Neuronal stem cell (in vitro differentiated cells): ENCODE measurements at regions not wholly inside any gene's neighbourhood (a gene's known extent, or its start where the extent isn't known, plus 50 kb on each side); places are given as distances from the start of the nearest gene placed in this dataset.
A peak's percentile ranks its signal among the peaks of the same experiment; 100 is the strongest.

ENCODE experiments used
- DNase-seq: peaks from one replicate; pipeline ENCODE4 v3.0.0-alpha.2; 2013; ENCODE audit warnings: low spot score
- H2AFZ ChIP-seq: one replicate; pipeline ENCODE4 v1.6.1; 2013; ENCODE audit warnings: mild to moderate bottlenecking, low read length, inconsistent platforms
- H2AK5ac ChIP-seq: 2 replicates; pipeline ENCODE4 v1.6.1; 2013; ENCODE audit warnings: low read depth, mild to moderate bottlenecking, inconsistent platforms, low read length, moderate library complexity, mixed read lengths
- H2BK120ac ChIP-seq: 2 replicates; pipeline ENCODE4 v1.6.1; 2013; ENCODE audit warnings: low read depth, mild to moderate bottlenecking, inconsistent platforms, low read length, moderate library complexity, mixed read lengths
- H2BK12ac ChIP-seq: one replicate; pipeline ENCODE4 v1.6.1; 2013; ENCODE audit warnings: low read length, inconsistent platforms
- H2BK15ac ChIP-seq: 2 replicates; pipeline ENCODE4 v1.6.1; 2013; ENCODE audit warnings: mild to moderate bottlenecking, low read length, inconsistent platforms, mixed read lengths
- H2BK5ac ChIP-seq: one replicate; pipeline ENCODE4 v1.6.1; 2013; ENCODE audit warnings: inconsistent platforms, mild to moderate bottlenecking, low read length, moderate library complexity
- H3K14ac ChIP-seq: one replicate; pipeline ENCODE4 v1.6.1; 2013; ENCODE audit warnings: low read length, inconsistent platforms
- H3K18ac ChIP-seq: 2 replicates; pipeline ENCODE4 v1.6.1; 2013; ENCODE audit warnings: low read length, inconsistent platforms
- H3K23ac ChIP-seq: 2 replicates; pipeline ENCODE4 v1.6.1; 2013; ENCODE audit warnings: low read depth, mild to moderate bottlenecking, mixed read lengths, low read length, inconsistent platforms; ENCODE audit not compliant: poor library complexity
- H3K27ac ChIP-seq: replicated peaks from 3 replicates; pipeline ENCODE4 v1.5.1; 2013; ENCODE audit warnings: low read length, inconsistent platforms
- H3K27me3 ChIP-seq, 3 experiments: 2 replicates each; pipeline ENCODE4 v1.6.1; 2013; ENCODE audit warnings: low read length in 3 of 3, mild to moderate bottlenecking in 2 of 3, inconsistent platforms in 1 of 3, low read depth in 1 of 3, mixed read lengths in 1 of 3, moderate library complexity in 1 of 3; ENCODE audit not compliant: control insufficient read depth in 3 of 3, insufficient read depth in 3 of 3
- H3K36me3 ChIP-seq, 2 donors: replicated peaks in 1 of 2; 2 replicates each; pipeline ENCODE4 v1.6.1; 2013; ENCODE audit warnings: low read length in 2 of 2; ENCODE audit not compliant: control insufficient read depth in 2 of 2, insufficient read depth in 2 of 2
- H3K4ac ChIP-seq: 2 replicates; pipeline ENCODE4 v1.6.1; 2013; ENCODE audit warnings: inconsistent platforms, mild to moderate bottlenecking, low read length, moderate library complexity
- H3K4me1 ChIP-seq, 2 donors: 1 replicate in 1 of 2; 2 replicates in 1 of 2; pipeline ENCODE4 v1.6.1; 2013; ENCODE audit warnings: low read length in 2 of 2, low read depth in 1 of 2; ENCODE audit not compliant: control insufficient read depth in 2 of 2, insufficient read depth in 1 of 2
- H3K4me2 ChIP-seq: one replicate; pipeline ENCODE4 v1.6.1; 2013; ENCODE audit warnings: mild to moderate bottlenecking, low read length, inconsistent platforms; ENCODE audit not compliant: insufficient read depth, poor library complexity, severe bottlenecking
- H3K4me3 ChIP-seq, 2 donors: 2 replicates each; pipeline ENCODE4 v1.5.1; 2013; ENCODE audit warnings: low read length in 2 of 2, mild to moderate bottlenecking in 2 of 2, inconsistent platforms in 1 of 2, moderate library complexity in 1 of 2
- H3K79me1 ChIP-seq: one replicate; pipeline ENCODE4 v1.6.1; 2013; ENCODE audit warnings: low read depth, mild to moderate bottlenecking, inconsistent platforms, low read length, moderate library complexity
- H3K9ac ChIP-seq: one replicate; pipeline ENCODE4 v1.6.1; 2013; ENCODE audit warnings: mild to moderate bottlenecking, low read depth, low read length, inconsistent platforms; ENCODE audit not compliant: poor library complexity
- H3K9me3 ChIP-seq, 2 donors: replicated peaks in 1 of 2; 2 replicates each; pipeline versions ENCODE3 to v1.6.1; 2013; ENCODE audit warnings: low read length in 2 of 2, mild to moderate bottlenecking in 2 of 2, inconsistent platforms in 1 of 2, low read depth in 1 of 2, mixed read lengths in 1 of 2, moderate library complexity in 1 of 2; ENCODE audit not compliant: control insufficient read depth in 2 of 2, insufficient read depth in 1 of 2
- H4K8ac ChIP-seq: one replicate; pipeline ENCODE4 v1.6.1; 2013; ENCODE audit warnings: low read depth, mild to moderate bottlenecking, inconsistent platforms, low read length, moderate library complexity
- H4K91ac ChIP-seq: one replicate; pipeline ENCODE4 v1.6.1; 2013; ENCODE audit warnings: low read length, low read depth, mild to moderate bottlenecking, inconsistent platforms; ENCODE audit not compliant: poor library complexity
- WGBS, 2 donors: extraction: QIAGEN DNeasy Blood & Tissue Kit; methylation state at CpG; one replicate each; pipeline ENCODE4 v1.1.7; 2013; ENCODE audit warnings: missing lambda C conversion rate in 2 of 2, mixed read lengths in 1 of 2; ENCODE audit not compliant: insufficient read length in 2 of 2, insufficient replicate concordance in 1 of 2; ENCODE audit errors: extremely low coverage in 2 of 2; 5-methylcytosine and 5-hydroxymethylcytosine counted together

GRCh38 chr6:113120224-113120581 lies 736.9 kb upstream of the MARCKS start:
- Histone ChIP-seq H3K9me3 (peaks cover 0 to 18% of the 10 kb centered on the region in 2 donors), H3K27ac (no peak overlapping the region), H3K4me1 (peaks cover 1 to 16% of the 10 kb centered on the region in 2 donors), H3K4me2 (no peak overlapping the region), H3K4me3 (no peak overlapping the region), H4K91ac (no peak overlapping the region), H2AK5ac (no peak overlapping the region), H2BK120ac (no peak overlapping the region), H3K4ac (no peak overlapping the region), H2BK5ac (no peak overlapping the region), H4K8ac (no peak overlapping the region), H3K27me3 (no peaks in the 10 kb centered on the region), H2AFZ (no peak overlapping the region), H3K18ac (no peak overlapping the region), H3K14ac (no peak overlapping the region), H3K36me3 (no peaks in the 10 kb centered on the region), H2BK12ac (no peak overlapping the region), H3K23ac (no peak overlapping the region), H3K79me1 (no peaks in the 10 kb centered on the region), H3K9ac (no peak overlapping the region), H2BK15ac (no peak overlapping the region)
- WGBS, 2 donors = no CpG with 5 or more reads among the region's 2 CpGs
- DNase-seq = no peak

- no peak overlapping the region for H3K9ac ChIP-seq
- no peak overlapping the region for H3K18ac ChIP-seq
- no peak overlapping the region for H4K8ac ChIP-seq
- peaks cover 1 to 16% of the 10 kb centered on the region in 2 donors for H3K4me1 ChIP-seq
- H2BK15ac ChIP-seq = no peak overlapping the region
- no peak overlapping the region for H2BK120ac ChIP-seq
- H3K14ac ChIP-seq = no peak overlapping the region
- H2AFZ ChIP-seq = peak overlapping the region; percentile 78
- no peaks in the 10 kb centered on the region for H3K79me1 ChIP-seq
- no peak overlapping the region for H2BK5ac ChIP-seq
- no peak overlapping the region for H2BK12ac ChIP-seq
- no peak overlapping the region for H4K91ac ChIP-seq
- H3K27me3 ChIP-seq = no peaks in the 10 kb centered on the region
- no peak overlapping the region for H3K27ac ChIP-seq
- H3K9me3 ChIP-seq = peaks cover 0 to 18% of the 10 kb centered on the region in 2 donors
- H3K36me3 ChIP-seq = no peaks in the 10 kb centered on the region
- WGBS, 2 donors = no CpG with 5 or more reads among the region's 7 CpGs
- H3K4me3 ChIP-seq = no peak overlapping the region
- H3K4me2 ChIP-seq = no peak overlapping the region
- DNase-seq = no peak
- H3K23ac ChIP-seq = no peak overlapping the region
- no peak overlapping the region for H3K4ac ChIP-seq
- H2AK5ac ChIP-seq = no peak overlapping the region
These were observed 736.4 kb upstream of the MARCKS start for GRCh38 chr6:113120582-113121285.

GRCh38 chr6:113121571-113121970 lies 735.6 kb upstream of the MARCKS start:
- H3K4me2 ChIP-seq = no peak overlapping the region
- no peak overlapping the region for H2BK120ac ChIP-seq
- no peaks in the 10 kb centered on the region for H3K79me1 ChIP-seq
- no peak overlapping the region for H3K23ac ChIP-seq
- no peak overlapping the region for H2BK15ac ChIP-seq
- H2AFZ ChIP-seq = no peak overlapping the region
- WGBS, 2 donors = no CpG with 5 or more reads among the region's 2 CpGs
- H2AK5ac ChIP-seq = no peak overlapping the region
- no peak overlapping the region for H2BK12ac ChIP-seq
- H3K9me3 ChIP-seq = peaks cover 0 to 16% of the 10 kb centered on the region in 2 donors
- H3K18ac ChIP-seq = no peak overlapping the region
- H3K27me3 ChIP-seq = no peaks in the 10 kb centered on the region
- DNase-seq = no peak
- H3K36me3 ChIP-seq = no peaks in the 10 kb centered on the region
- no peak overlapping the region for H2BK5ac ChIP-seq
- no peak overlapping the region for H3K14ac ChIP-seq
- no peak overlapping the region for H3K9ac ChIP-seq
- H4K91ac ChIP-seq = no peak overlapping the region
- H3K27ac ChIP-seq = no peak overlapping the region
- no peak overlapping the region for H3K4ac ChIP-seq
- H3K4me3 ChIP-seq = no peak overlapping the region
- H4K8ac ChIP-seq = no peak overlapping the region
- peaks cover 1 to 16% of the 10 kb centered on the region in 2 donors for H3K4me1 ChIP-seq

- H4K8ac ChIP-seq = no peak overlapping the region
- H3K9ac ChIP-seq = no peak overlapping the region
- no peak overlapping the region for H2BK120ac ChIP-seq
- no peak overlapping the region for H3K27ac ChIP-seq
- H3K9me3 ChIP-seq = peaks cover 0 to 11% of the 10 kb centered on the region in 2 donors
- no peak overlapping the region for H3K4ac ChIP-seq
- H3K36me3 ChIP-seq = no peaks in the 10 kb centered on the region
- no peak overlapping the region for H2AK5ac ChIP-seq
- WGBS, 2 donors = no CpG with 5 or more reads among the region's 1 CpG
- no peak overlapping the region for H2BK5ac ChIP-seq
- DNase-seq = no peak
- no peak overlapping the region for H2BK12ac ChIP-seq
- no peaks in the 10 kb centered on the region for H3K79me1 ChIP-seq
- peaks cover 1 to 16% of the 10 kb centered on the region in 2 donors for H3K4me1 ChIP-seq
- no peak overlapping the region for H2BK15ac ChIP-seq
- H3K18ac ChIP-seq = no peak overlapping the region
- no peak overlapping the region for H3K4me3 ChIP-seq
- H3K14ac ChIP-seq = no peak overlapping the region
- H3K4me2 ChIP-seq = no peak overlapping the region
- no peak overlapping the region for H3K23ac ChIP-seq
- H4K91ac ChIP-seq = no peak overlapping the region
- H2AFZ ChIP-seq = peak overlapping the region; percentile 48
- H3K27me3 ChIP-seq = no peaks in the 10 kb centered on the region
These were observed 735.1 kb upstream of the MARCKS start for GRCh38 chr6:113122060-113122459.
